ENCODE measurements at regions not wholly inside any gene's neighbourhood (a gene's known extent, or its start where the extent isn't known, plus 50 kb on each side); places are given as distances from the start of the nearest gene placed in this dataset.

GRCh38 chrX:128780934-128781333 lies 728.7 kb upstream of the ACTRT1 start:
- TF ChIP-seq, protein P1, sequence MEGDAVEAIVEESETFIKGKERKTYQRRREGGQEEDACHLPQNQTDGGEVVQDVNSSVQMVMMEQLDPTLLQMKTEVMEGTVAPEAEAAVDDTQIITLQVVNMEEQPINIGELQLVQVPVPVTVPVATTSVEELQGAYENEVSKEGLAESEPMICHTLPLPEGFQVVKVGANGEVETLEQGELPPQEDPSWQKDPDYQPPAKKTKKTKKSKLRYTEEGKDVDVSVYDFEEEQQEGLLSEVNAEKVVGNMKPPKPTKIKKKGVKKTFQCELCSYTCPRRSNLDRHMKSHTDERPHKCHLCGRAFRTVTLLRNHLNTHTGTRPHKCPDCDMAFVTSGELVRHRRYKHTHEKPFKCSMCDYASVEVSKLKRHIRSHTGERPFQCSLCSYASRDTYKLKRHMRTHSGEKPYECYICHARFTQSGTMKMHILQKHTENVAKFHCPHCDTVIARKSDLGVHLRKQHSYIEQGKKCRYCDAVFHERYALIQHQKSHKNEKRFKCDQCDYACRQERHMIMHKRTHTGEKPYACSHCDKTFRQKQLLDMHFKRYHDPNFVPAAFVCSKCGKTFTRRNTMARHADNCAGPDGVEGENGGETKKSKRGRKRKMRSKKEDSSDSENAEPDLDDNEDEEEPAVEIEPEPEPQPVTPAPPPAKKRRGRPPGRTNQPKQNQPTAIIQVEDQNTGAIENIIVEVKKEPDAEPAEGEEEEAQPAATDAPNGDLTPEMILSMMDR (conservative IDR thresholded peaks at IDR 0.05; ENCODE audit: low read length), result no peak
- no peak overlapping the region for H3K4me3 ChIP-seq (ENCODE audit: low read length)
- no peak for DNase-seq (ENCODE audit: low read depth)

- no peak overlapping the region for H3K4me3 ChIP-seq (ENCODE audit: low read length)
- no peak for DNase-seq (ENCODE audit: low read depth)
- TF ChIP-seq, protein P1 (conservative IDR thresholded peaks at IDR 0.05; ENCODE audit: low read length), result no peak
Measured at GRCh38 chrX:128769495-128769894, 717.3 kb upstream of the ACTRT1 start.

DNA sequence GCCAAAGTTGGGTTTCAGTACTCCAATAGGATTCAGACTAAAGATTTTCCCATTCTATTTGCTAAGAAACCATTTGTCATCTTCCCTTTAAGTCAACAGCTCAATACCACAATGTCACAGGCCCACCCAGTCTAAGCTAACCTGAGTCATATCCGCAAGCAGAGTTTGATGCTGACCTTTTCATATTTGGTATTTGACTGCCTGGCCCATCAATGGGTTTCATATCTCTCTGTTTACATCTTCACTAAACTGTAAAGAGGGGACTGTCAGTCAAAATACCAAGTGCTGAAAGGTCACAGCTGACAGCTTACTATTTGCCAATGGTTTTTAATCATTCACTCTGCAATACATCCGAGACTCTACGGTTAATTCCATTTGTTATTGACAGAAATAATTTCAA lies 707.5 kb upstream of the ACTRT1 start:
- TF ChIP-seq, protein P1 (conservative IDR thresholded peaks at IDR 0.05; ENCODE audit: low read length), result no peak
- no peak for DNase-seq (ENCODE audit: low read depth)
- no peak overlapping the region for H3K4me3 ChIP-seq (ENCODE audit: low read length)

- TF ChIP-seq, protein P1 (conservative IDR thresholded peaks at IDR 0.05; ENCODE audit: low read length), result no peak
- no peak for DNase-seq (ENCODE audit: low read depth)
- no peak overlapping the region for H3K4me3 ChIP-seq (ENCODE audit: low read length)
Measured at GRCh38 chrX:128759177-128759576, 707.0 kb upstream of the ACTRT1 start.

DNA sequence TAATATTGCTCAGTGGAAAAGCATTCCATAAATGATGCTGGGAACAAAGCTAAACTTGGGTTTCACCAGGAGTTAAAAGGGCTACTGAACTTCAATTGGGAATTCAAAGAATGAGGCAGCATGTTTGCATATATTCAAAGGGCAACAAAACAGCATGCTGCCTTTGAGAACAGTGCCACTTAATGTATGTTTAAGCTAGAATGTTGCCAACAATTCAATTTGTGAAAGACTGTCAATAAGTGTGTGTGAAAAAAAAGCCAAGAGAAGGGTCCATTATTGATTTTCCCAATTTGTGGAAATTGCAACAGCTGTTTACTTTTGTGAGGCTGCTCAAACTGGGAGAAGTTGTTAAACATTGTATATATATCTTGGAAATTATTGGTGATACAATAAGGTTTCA lies 701.9 kb upstream of the ACTRT1 start:
- H3K4me3 ChIP-seq (ENCODE audit: low read length), result no peak overlapping the region
- DNase-seq (ENCODE audit: low read depth), result no peak
- TF ChIP-seq, protein P1 (conservative IDR thresholded peaks at IDR 0.05; ENCODE audit: low read length), result no peak

DNA sequence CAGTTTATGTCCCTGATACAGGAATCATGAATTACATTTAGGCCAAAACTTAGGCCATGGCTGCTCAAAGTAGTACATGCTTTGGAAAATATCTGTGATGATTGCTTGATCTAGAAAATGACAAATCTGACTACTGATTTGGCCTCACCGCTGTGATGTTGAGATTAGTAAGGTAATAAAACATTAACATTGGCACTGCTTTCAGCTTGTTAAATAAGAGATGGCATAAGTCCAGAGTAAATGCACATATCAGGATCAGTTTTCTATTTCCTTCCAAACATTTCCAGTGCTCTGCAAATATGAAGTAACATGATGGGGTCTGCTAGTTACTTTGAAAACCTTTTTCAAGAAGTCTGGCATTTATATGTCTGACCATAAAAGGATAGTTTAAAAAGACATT lies 687.3 kb upstream of the ACTRT1 start:
- H3K4me3 ChIP-seq (ENCODE audit: low read length), result no peak overlapping the region
- TF ChIP-seq, protein P1 (conservative IDR thresholded peaks at IDR 0.05; ENCODE audit: low read length), result no peak
- no peak for DNase-seq (ENCODE audit: low read depth)

DNA sequence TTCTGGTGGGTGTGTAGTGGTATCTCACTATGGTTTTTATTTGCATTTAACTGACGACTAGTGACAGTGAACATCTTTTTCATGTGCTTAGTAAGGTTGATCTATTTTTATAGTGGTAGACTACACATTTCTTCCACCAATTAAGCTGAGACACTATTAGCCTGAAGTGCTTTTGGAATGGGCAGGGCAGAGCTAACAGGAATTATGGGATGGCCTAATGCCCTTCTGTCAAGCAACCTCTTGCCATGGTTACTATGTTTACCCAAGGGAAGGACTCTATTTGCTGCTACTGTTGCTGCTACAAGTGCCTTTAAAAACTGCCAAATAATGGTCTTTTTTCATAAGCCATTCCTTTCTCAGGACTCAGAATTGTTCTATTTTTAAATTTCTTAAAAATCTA lies 676.7 kb upstream of the ACTRT1 start:
- no peak for DNase-seq (ENCODE audit: low read depth)
- H3K4me3 ChIP-seq (ENCODE audit: low read length), result no peak overlapping the region
- TF ChIP-seq, protein P1 (conservative IDR thresholded peaks at IDR 0.05; ENCODE audit: low read length), result no peak

All from AG10803 (cell line).